ENCODE measurements at regions not wholly inside any gene's neighbourhood (a gene's known extent, or its start where the extent isn't known, plus 50 kb on each side); places are given as distances from the start of the nearest gene placed in this dataset.

DNA sequence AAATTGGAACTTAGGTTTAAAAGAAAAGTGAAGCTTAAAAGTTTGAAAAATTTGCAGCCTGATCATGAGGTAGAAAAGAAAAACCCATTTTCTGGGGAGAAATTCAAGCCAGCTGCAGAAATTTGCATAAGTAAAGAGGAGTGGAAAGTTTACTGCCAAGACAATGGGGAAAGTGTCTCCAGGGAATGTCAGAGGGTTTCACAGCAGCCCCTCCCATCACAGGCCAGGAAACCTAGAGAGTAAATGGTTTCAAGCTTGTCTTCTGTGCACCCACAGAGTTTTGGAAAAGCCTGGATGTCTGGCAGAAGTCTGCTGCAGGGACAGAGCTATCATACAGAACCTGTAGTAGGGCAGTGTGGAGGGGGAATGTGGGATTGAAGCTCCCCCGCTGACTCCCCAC, 254.0 kb upstream of the FSIP2 start:
- Histone ChIP-seq H3K4me3 (ENCODE audit: low read depth, low read length, poor library complexity, severe bottlenecking) (no peak overlapping the region), H3K79me2 (ENCODE audit: insufficient read depth, low read depth, low read length) (no peaks in the 10 kb centered on the region), H3K36me3 (ENCODE audit: insufficient read depth, low read length) (no peaks in the 10 kb centered on the region), H2AFZ (ENCODE audit: low read length) (no peak overlapping the region), H3K4me1 (ENCODE audit: insufficient read depth, low read length, poor library complexity, severe bottlenecking) (no peaks in the 10 kb centered on the region), H3K4me2 (ENCODE audit: low read length) (no peak overlapping the region), H3K27ac (ENCODE audit: low read depth, low read length, poor library complexity, severe bottlenecking) (no peak overlapping the region), H3K9me3 (ENCODE audit: low read length) (no peaks in the 10 kb centered on the region), H4K20me1 (ENCODE audit: insufficient read depth, low read length) (no peaks in the 10 kb centered on the region), H3K9me2 (ENCODE audit: insufficient read depth, low read length) (no peaks in the 10 kb centered on the region)
- ChIA-PET POLR2A (no interaction called here), CTCF (ENCODE audit: unreplicated experiment) (no interaction called here)
- BruUV-seq (replicated peaks): no TSS peak
- intact Hi-C loops (cut with micrococcal nuclease; ENCODE audit: unreplicated experiment): no loop called here
- no peak for TF ChIP-seq EZH2phosphoT487 (IDR thresholded peaks at IDR 0.05; ENCODE audit: borderline replicate concordance, low read depth, low read length)
- no peak for DNase-seq (ENCODE audit: low spot score)

DNA sequence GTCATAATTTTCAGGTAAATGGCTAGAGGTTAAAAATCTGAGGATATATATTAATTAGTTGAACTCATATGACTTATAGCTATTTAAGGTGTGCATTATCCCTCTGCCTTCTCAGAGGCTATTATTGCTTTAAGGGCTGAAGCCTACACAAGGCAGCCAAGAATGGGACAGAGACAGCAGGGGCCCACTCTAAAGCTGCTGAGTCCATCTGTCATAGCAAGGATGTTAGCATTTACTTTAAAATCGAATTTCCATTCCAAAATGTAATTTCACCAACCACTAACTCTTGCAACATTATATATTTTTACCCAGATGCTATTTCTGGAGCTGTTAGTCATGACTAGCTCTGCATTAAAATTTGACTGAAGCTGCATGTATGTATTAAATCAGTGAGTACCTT, 236.3 kb upstream of the FSIP2 start:
- Histone ChIP-seq H3K4me2 (ENCODE audit: low read length) (no peak overlapping the region), H3K36me3 (ENCODE audit: insufficient read depth, low read length) (no peaks in the 10 kb centered on the region), H3K4me1 (ENCODE audit: insufficient read depth, low read length, poor library complexity, severe bottlenecking) (no peaks in the 10 kb centered on the region), H3K27ac (ENCODE audit: low read depth, low read length, poor library complexity, severe bottlenecking) (no peak overlapping the region), H3K9me3 (ENCODE audit: low read length) (no peaks in the 10 kb centered on the region), H3K4me3 (ENCODE audit: low read depth, low read length, poor library complexity, severe bottlenecking) (no peak overlapping the region), H2AFZ (ENCODE audit: low read length) (no peak overlapping the region), H3K9me2 (ENCODE audit: insufficient read depth, low read length) (no peaks in the 10 kb centered on the region), H3K79me2 (ENCODE audit: insufficient read depth, low read depth, low read length) (no peaks in the 10 kb centered on the region), H4K20me1 (ENCODE audit: insufficient read depth, low read length) (no peaks in the 10 kb centered on the region)
- ChIA-PET CTCF (ENCODE audit: unreplicated experiment) (no interaction called here), POLR2A (interaction anchor here (0.6 to 0.9 kb wide), 2 partner anchors 139 to 1803 kb away, joined by 3 read pairs; no protein-coding TSS in a partner anchor)
- no TSS peak for BruUV-seq (replicated peaks)
- intact Hi-C loops (cut with micrococcal nuclease; ENCODE audit: unreplicated experiment): no loop called here
- TF ChIP-seq, protein P1, sequence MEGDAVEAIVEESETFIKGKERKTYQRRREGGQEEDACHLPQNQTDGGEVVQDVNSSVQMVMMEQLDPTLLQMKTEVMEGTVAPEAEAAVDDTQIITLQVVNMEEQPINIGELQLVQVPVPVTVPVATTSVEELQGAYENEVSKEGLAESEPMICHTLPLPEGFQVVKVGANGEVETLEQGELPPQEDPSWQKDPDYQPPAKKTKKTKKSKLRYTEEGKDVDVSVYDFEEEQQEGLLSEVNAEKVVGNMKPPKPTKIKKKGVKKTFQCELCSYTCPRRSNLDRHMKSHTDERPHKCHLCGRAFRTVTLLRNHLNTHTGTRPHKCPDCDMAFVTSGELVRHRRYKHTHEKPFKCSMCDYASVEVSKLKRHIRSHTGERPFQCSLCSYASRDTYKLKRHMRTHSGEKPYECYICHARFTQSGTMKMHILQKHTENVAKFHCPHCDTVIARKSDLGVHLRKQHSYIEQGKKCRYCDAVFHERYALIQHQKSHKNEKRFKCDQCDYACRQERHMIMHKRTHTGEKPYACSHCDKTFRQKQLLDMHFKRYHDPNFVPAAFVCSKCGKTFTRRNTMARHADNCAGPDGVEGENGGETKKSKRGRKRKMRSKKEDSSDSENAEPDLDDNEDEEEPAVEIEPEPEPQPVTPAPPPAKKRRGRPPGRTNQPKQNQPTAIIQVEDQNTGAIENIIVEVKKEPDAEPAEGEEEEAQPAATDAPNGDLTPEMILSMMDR (conservative IDR thresholded peaks at IDR 0.05; ENCODE audit: low read length): no peak
- no peak for TF ChIP-seq EZH2phosphoT487 (IDR thresholded peaks at IDR 0.05; ENCODE audit: borderline replicate concordance, low read depth, low read length)
- no peak for DNase-seq (ENCODE audit: low spot score)

DNA sequence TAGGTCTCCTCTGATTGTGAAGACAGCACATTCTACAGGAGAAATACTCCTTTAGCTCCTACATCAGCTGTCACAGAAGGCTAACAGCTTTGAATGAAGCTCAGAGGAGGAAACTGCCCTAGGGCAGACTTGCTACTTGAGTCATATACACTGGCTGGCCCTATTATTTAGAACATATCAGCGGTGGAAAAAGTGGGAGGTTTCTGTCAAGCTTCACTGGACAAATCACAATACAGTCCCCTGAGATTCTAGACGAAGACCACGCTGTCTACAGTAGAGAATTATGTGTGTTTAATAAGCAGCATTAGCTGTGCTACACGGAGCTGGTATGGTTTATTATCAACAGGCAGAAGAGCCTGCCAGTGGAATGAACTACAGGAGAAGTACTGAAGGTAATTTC, 230.9 kb upstream of the FSIP2 start:
- ChIA-PET CTCF (ENCODE audit: unreplicated experiment) (no interaction called here), POLR2A (interaction anchor here (1.0 kb wide), 1 partner anchor 14 kb away, joined by 4 read pairs; no protein-coding TSS in a partner anchor)
- no peak overlapping the region for H3K27ac ChIP-seq (ENCODE audit: low read depth, low read length, poor library complexity, severe bottlenecking)
- DNase-seq (ENCODE audit: low spot score): no peak
- H3K9me2 ChIP-seq (ENCODE audit: insufficient read depth, low read length): no peaks in the 10 kb centered on the region
- intact Hi-C loops (cut with micrococcal nuclease; ENCODE audit: unreplicated experiment): no loop called here
- BruUV-seq (replicated peaks): no TSS peak
- H3K4me1 ChIP-seq (ENCODE audit: insufficient read depth, low read length, poor library complexity, severe bottlenecking): no peaks in the 10 kb centered on the region
- 0 out of 2 replicates have a peak, but pooled peaks cover 8% of the 10 kb centered on the region for H3K9me3 ChIP-seq (ENCODE audit: low read length)
- no peaks in the 10 kb centered on the region for H3K36me3 ChIP-seq (ENCODE audit: insufficient read depth, low read length)
- no peak overlapping the region for H3K4me2 ChIP-seq (ENCODE audit: low read length)
- H4K20me1 ChIP-seq (ENCODE audit: insufficient read depth, low read length): no peaks in the 10 kb centered on the region
- TF ChIP-seq, protein P1 (conservative IDR thresholded peaks at IDR 0.05; ENCODE audit: low read length): no peak
- TF ChIP-seq EZH2phosphoT487 (IDR thresholded peaks at IDR 0.05; ENCODE audit: borderline replicate concordance, low read depth, low read length): no peak
- H3K79me2 ChIP-seq (ENCODE audit: insufficient read depth, low read depth, low read length): no peaks in the 10 kb centered on the region
- H3K4me3 ChIP-seq (ENCODE audit: low read depth, low read length, poor library complexity, severe bottlenecking): no peak overlapping the region
- H2AFZ ChIP-seq (ENCODE audit: low read length): no peak overlapping the region
